ENCODE measurements at regions not wholly inside any gene's neighbourhood (a gene's known extent, or its start where the extent isn't known, plus 50 kb on each side); places are given as distances from the start of the nearest gene placed in this dataset.
"Not testable (repeated sequence)": the region's sequence is repeated elsewhere in the genome, so short reads cannot be mapped to it uniquely, and the experiment has no call there.

- no peak for DNase-seq (ENCODE audit: low read depth)
These were observed 270.8 kb upstream of the CDH5 start for GRCh38 chr16:66095676-66096075.

- no peak for DNase-seq (ENCODE audit: low read depth)
These were observed 273.3 kb upstream of the CDH5 start for GRCh38 chr16:66093191-66093590.

GRCh38 chr16:66091471-66091891 is 275.0 kb upstream of the CDH5 start:
- DNase-seq (ENCODE audit: low read depth) = no peak

- DNase-seq (ENCODE audit: low read depth) = no peak
These were observed 277.8 kb upstream of the CDH5 start for GRCh38 chr16:66088681-66089080.

- DNase-seq (ENCODE audit: low read depth) = no peak
These were observed 279.2 kb upstream of the CDH5 start for GRCh38 chr16:66087308-66087707.

- no peak for DNase-seq (ENCODE audit: low read depth)
These were observed 280.8 kb upstream of the CDH5 start for GRCh38 chr16:66085651-66086050.

GRCh38 chr16:66084731-66085130 is 281.8 kb upstream of the CDH5 start:
- not testable (repeated sequence) for DNase-seq (ENCODE audit: low read depth)

GRCh38 chr16:66084306-66084705 is 282.2 kb upstream of the CDH5 start:
- DNase-seq (ENCODE audit: low read depth) = no peak

- DNase-seq (ENCODE audit: low read depth) = no peak
These were observed 283.3 kb upstream of the CDH5 start for GRCh38 chr16:66083171-66083570.

GRCh38 chr16:66082424-66082823 is 284.1 kb upstream of the CDH5 start:
- no peak for DNase-seq (ENCODE audit: low read depth)

GRCh38 chr16:66081775-66082366 is 284.6 kb upstream of the CDH5 start:
- DNase-seq (ENCODE audit: low read depth) = no peak

GRCh38 chr16:66079671-66080334 is 286.7 kb upstream of the CDH5 start:
- no peak for DNase-seq (ENCODE audit: low read depth)

- no peak for DNase-seq (ENCODE audit: low read depth)
These were observed 296.2 kb upstream of the CDH5 start for GRCh38 chr16:66070140-66070917.

GRCh38 chr16:66069587-66069986 is 296.9 kb upstream of the CDH5 start:
- DNase-seq (ENCODE audit: low read depth) = no peak

GRCh38 chr16:66066404-66066803 is 300.1 kb upstream of the CDH5 start:
- no peak for DNase-seq (ENCODE audit: low read depth)

GRCh38 chr16:66065925-66066324 is 300.6 kb upstream of the CDH5 start:
- no peak for DNase-seq (ENCODE audit: low read depth)

- DNase-seq (ENCODE audit: low read depth) = no peak
These were observed 301.5 kb upstream of the CDH5 start for GRCh38 chr16:66064801-66065530.

- no peak for DNase-seq (ENCODE audit: low read depth)
These were observed 307.7 kb upstream of the CDH5 start for GRCh38 chr16:66058832-66059231.

GRCh38 chr16:66058172-66058691 is 308.3 kb upstream of the CDH5 start:
- no peak for DNase-seq (ENCODE audit: low read depth)

- no peak for DNase-seq (ENCODE audit: low read depth)
These were observed 309.4 kb upstream of the CDH5 start for GRCh38 chr16:66057057-66057456.

- DNase-seq (ENCODE audit: low read depth) = no peak
These were observed 312.4 kb upstream of the CDH5 start for GRCh38 chr16:66054095-66054494.

- no peak for DNase-seq (ENCODE audit: low read depth)
These were observed 313.7 kb upstream of the CDH5 start for GRCh38 chr16:66052745-66053144.
